ENCODE measurements at regions not wholly inside any gene's neighbourhood (a gene's known extent, or its start where the extent isn't known, plus 50 kb on each side); places are given as distances from the start of the nearest gene placed in this dataset.
"Not testable (repeated sequence)": the region's sequence is repeated elsewhere in the genome, so short reads cannot be mapped to it uniquely, and the experiment has no call there.

DNA sequence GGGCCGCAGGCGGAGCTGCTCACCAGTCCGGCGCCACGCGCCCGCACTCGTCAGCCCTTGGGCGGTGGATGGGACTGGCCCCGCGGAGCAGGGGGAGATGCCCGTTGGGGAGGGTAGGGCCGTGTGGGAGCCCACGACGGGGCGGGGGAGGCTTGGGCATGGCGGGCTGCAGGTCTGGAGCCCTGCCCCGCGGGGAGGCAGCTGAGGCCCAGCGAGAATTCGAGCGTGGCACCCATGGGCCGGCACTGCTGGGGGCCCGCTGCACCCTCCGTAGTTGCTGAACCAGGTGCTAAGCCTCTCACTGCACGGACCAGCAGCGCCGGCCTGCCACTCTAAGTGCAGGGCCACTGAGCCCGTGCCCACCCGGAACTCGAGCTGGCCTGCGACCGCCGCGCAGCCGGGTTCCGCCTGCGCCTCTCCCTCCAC is 182.4 kb upstream of the ERBB4 start:
- Histone ChIP-seq H3F3A (replicated peaks; ENCODE audit: insufficient read depth) (no peaks in the 10 kb centered on the region), H3K9me2 (no peaks in the 10 kb centered on the region), H3K27ac (ENCODE audit: low read depth in 2 of 2, low read length in 1 of 2) (no peak overlapping the region), H3K27me3 (ENCODE audit: insufficient read depth) (no peaks in the 10 kb centered on the region), H4K20me1 (ENCODE audit: insufficient read depth) (no peaks in the 10 kb centered on the region), H3K9ac (no peak overlapping the region), H3K79me2 (ENCODE audit: insufficient read depth) (no peaks in the 10 kb centered on the region), H3K4me1 (ENCODE audit: control insufficient read depth in 1 of 2, insufficient read depth in 2 of 2, low read depth in 1 of 2, low read length in 1 of 2) (no peaks in the 10 kb centered on the region), H3K4me2 (no peak overlapping the region), H3K9me3 (no peaks in the 10 kb centered on the region), H2AFZ (ENCODE audit: low read depth) (no peak overlapping the region), H3K4me3 (ENCODE audit: low read depth in 2 of 2, low read length in 1 of 2) (no peak overlapping the region), H3K36me3 (replicated peaks in 1 of 2; ENCODE audit: control insufficient read depth in 1 of 2, insufficient read depth in 2 of 2, low read length in 1 of 2) (no peaks in the 10 kb centered on the region)
- no peak for DNase-seq
- TF ChIP-seq GABPA (IDR thresholded peaks at IDR 0.05; ENCODE audit: low read depth) = no peak
- TF ChIP-seq MXI1 (IDR thresholded peaks at IDR 0.05; ENCODE audit: low read depth, low read length) = no peak
- no peak for TF ChIP-seq SMC3 (IDR thresholded peaks at IDR 0.05; ENCODE audit: low read depth, low read length)
- no peak for TF ChIP-seq EZH2phosphoT487 (IDR thresholded peaks at IDR 0.05; ENCODE audit: borderline replicate concordance, low read depth)
- no peak for TF ChIP-seq JUND (IDR thresholded peaks at IDR 0.05)
- TF ChIP-seq RCOR1 (IDR thresholded peaks at IDR 0.05; ENCODE audit: low read length) = no peak
- TF ChIP-seq, protein P1, sequence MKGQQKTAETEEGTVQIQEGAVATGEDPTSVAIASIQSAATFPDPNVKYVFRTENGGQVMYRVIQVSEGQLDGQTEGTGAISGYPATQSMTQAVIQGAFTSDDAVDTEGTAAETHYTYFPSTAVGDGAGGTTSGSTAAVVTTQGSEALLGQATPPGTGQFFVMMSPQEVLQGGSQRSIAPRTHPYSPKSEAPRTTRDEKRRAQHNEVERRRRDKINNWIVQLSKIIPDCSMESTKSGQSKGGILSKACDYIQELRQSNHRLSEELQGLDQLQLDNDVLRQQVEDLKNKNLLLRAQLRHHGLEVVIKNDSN (IDR thresholded peaks at IDR 0.05; ENCODE audit: borderline replicate concordance, low read depth) = no peak
- TF ChIP-seq MEF2A (IDR thresholded peaks at IDR 0.05; ENCODE audit: borderline replicate concordance, low read depth) = no peak
- TF ChIP-seq, protein P2, sequence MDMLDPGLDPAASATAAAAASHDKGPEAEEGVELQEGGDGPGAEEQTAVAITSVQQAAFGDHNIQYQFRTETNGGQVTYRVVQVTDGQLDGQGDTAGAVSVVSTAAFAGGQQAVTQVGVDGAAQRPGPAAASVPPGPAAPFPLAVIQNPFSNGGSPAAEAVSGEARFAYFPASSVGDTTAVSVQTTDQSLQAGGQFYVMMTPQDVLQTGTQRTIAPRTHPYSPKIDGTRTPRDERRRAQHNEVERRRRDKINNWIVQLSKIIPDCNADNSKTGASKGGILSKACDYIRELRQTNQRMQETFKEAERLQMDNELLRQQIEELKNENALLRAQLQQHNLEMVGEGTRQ (IDR thresholded peaks at IDR 0.05; ENCODE audit: borderline replicate concordance, low read depth, low read length) = no peak
- TF ChIP-seq, protein P3, sequence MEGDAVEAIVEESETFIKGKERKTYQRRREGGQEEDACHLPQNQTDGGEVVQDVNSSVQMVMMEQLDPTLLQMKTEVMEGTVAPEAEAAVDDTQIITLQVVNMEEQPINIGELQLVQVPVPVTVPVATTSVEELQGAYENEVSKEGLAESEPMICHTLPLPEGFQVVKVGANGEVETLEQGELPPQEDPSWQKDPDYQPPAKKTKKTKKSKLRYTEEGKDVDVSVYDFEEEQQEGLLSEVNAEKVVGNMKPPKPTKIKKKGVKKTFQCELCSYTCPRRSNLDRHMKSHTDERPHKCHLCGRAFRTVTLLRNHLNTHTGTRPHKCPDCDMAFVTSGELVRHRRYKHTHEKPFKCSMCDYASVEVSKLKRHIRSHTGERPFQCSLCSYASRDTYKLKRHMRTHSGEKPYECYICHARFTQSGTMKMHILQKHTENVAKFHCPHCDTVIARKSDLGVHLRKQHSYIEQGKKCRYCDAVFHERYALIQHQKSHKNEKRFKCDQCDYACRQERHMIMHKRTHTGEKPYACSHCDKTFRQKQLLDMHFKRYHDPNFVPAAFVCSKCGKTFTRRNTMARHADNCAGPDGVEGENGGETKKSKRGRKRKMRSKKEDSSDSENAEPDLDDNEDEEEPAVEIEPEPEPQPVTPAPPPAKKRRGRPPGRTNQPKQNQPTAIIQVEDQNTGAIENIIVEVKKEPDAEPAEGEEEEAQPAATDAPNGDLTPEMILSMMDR (IDR thresholded peaks at IDR 0.05) = no peak
- no peak for TF ChIP-seq POLR2AphosphoS5 (IDR thresholded peaks at IDR 0.05; ENCODE audit: low read depth, low read length)
- TF ChIP-seq GATA2 (CRISPR knock-in tag; IDR thresholded peaks at IDR 0.05) = no peak
- CTCF ChIA-PET = interaction anchor here (1.1 kb wide), 1 partner anchor 432 kb away, joined by 3 read pairs; no protein-coding TSS in a partner anchor
- POLR2A ChIA-PET = no interaction called here
- WGBS (ENCODE audit: low lambda C conversion rate) = 91% methylated on average over 9 of the region's 38 CpGs

DNA sequence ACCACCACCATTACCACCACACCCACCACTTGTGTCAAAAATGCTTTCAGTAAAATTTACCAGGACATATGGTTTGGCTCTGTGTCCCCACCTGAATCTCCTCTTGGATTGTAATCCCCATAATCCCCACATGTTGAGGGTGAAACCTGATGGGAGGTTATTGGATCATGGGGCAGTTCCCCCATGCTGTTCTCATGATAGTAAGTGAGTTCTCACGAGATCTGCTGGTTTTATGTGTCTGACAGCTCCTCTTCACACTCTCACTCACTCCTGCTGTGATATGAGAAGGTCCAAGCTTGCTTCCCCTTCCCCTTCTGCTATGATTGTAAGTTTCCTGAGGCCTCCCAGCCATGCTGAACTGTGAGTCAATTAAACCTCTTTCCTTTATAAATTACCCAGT is 176.8 kb upstream of the ERBB4 start:
- H3K36me3 ChIP-seq (replicated peaks in 1 of 2; ENCODE audit: control insufficient read depth in 1 of 2, insufficient read depth in 2 of 2, low read length in 1 of 2); H3K4me2 ChIP-seq; H3K4me1 ChIP-seq (ENCODE audit: control insufficient read depth in 1 of 2, insufficient read depth in 2 of 2, low read depth in 1 of 2, low read length in 1 of 2); H3K4me3 ChIP-seq (ENCODE audit: low read depth in 2 of 2, low read length in 1 of 2); H3K9me2 ChIP-seq; H4K20me1 ChIP-seq (ENCODE audit: insufficient read depth); H3K27ac ChIP-seq (ENCODE audit: low read depth in 2 of 2, low read length in 1 of 2); H3K9ac ChIP-seq; H3K9me3 ChIP-seq; H3K27me3 ChIP-seq (ENCODE audit: insufficient read depth); H3K79me2 ChIP-seq (ENCODE audit: insufficient read depth); H2AFZ ChIP-seq (ENCODE audit: low read depth); H3F3A ChIP-seq (replicated peaks; ENCODE audit: insufficient read depth); DNase-seq; POLR2A ChIA-PET: not testable (repeated sequence)
- CTCF ChIA-PET = interaction anchor here (1.3 to 1.5 kb wide), 2 partner anchors 62 to 438 kb away, joined by 3 to 6 read pairs; no protein-coding TSS in a partner anchor
- 31% methylated on average over 1 of the region's 1 CpG for WGBS (ENCODE audit: low lambda C conversion rate)
